ENCODE measurements at regions not wholly inside any gene's neighbourhood (a gene's known extent, or its start where the extent isn't known, plus 50 kb on each side); places are given as distances from the start of the nearest gene placed in this dataset.

DNA sequence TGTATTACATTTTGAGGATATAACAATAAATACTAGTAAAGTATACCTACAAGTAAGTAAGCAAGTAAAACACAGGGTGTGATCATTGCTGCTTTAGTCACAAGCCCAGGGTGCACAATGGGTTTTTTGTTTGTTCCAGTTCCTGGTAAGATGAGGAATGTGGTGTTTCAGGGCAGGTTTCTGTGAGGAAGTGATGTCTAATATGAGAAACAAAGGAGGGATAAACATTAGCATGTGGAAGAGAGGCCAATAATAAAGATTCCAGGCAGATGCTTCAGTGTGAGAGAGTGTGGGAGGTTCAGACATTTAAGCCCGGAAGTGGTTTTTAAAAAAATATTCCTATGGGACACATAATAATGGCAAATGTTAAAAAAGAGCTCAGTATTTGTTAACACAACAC, 808.1 kb upstream of the USP15 start:
- Histone ChIP-seq H3K9ac (ENCODE audit: insufficient read depth, low read length, poor library complexity, severe bottlenecking) (no peak overlapping the region), H4K20me1 (ENCODE audit: insufficient read depth, low read length) (no peaks in the 10 kb centered on the region), H3K4me1 (ENCODE audit: control insufficient read depth in 1 of 2, insufficient read depth in 2 of 2, low read length in 2 of 2) (no peaks in the 10 kb centered on the region), H3K9me3 (replicated peaks in 1 of 2; ENCODE audit: control insufficient read depth in 1 of 2, insufficient read depth in 1 of 2, low read length in 2 of 2) (peaks cover 0 to 16% of the 10 kb centered on the region in 2 donors), H3K36me3 (replicated peaks in 1 of 2; ENCODE audit: control insufficient read depth in 1 of 2, insufficient read depth in 2 of 2, low read length in 2 of 2) (no peaks in the 10 kb centered on the region), H3K4me2 (replicated peaks; ENCODE audit: extremely low read depth, low read length, poor library complexity, severe bottlenecking) (no peak overlapping the region), H3K79me2 (ENCODE audit: insufficient read depth, low read length) (no peaks in the 10 kb centered on the region), H3K4me3 (replicated peaks in 1 of 3; ENCODE audit: low read depth in 2 of 3, low read length in 3 of 3) (no peak overlapping the region), H3K27ac (ENCODE audit: low read depth in 1 of 2, low read length in 2 of 2) (no peak overlapping the region), H2AFZ (ENCODE audit: insufficient read depth, low read depth, low read length, poor library complexity, severe bottlenecking) (no peak overlapping the region), H3K27me3 (ENCODE audit: control insufficient read depth in 2 of 2, insufficient read depth in 2 of 2, low read length in 2 of 2) (no peaks in the 10 kb centered on the region)
- H3K4me3 Mint-ChIP-seq, result no peak overlapping the region
- intact Hi-C loops (cut with micrococcal nuclease), result no loop called here
- no peak overlapping the region for H3K27ac Mint-ChIP-seq
- no peak for DNase-seq
- no CpG with 5 or more reads among the region's 1 CpG for WGBS (ENCODE audit: insufficient coverage)
- H3K9me3 Mint-ChIP-seq, result peaks cover 0 to 12% (median 4%) of the 10 kb centered on the region in 7 donors
- H3K27me3 Mint-ChIP-seq (ENCODE audit: low read depth in 3 of 3), result no peaks in the 10 kb centered on the region
- TF ChIP-seq, protein P1, sequence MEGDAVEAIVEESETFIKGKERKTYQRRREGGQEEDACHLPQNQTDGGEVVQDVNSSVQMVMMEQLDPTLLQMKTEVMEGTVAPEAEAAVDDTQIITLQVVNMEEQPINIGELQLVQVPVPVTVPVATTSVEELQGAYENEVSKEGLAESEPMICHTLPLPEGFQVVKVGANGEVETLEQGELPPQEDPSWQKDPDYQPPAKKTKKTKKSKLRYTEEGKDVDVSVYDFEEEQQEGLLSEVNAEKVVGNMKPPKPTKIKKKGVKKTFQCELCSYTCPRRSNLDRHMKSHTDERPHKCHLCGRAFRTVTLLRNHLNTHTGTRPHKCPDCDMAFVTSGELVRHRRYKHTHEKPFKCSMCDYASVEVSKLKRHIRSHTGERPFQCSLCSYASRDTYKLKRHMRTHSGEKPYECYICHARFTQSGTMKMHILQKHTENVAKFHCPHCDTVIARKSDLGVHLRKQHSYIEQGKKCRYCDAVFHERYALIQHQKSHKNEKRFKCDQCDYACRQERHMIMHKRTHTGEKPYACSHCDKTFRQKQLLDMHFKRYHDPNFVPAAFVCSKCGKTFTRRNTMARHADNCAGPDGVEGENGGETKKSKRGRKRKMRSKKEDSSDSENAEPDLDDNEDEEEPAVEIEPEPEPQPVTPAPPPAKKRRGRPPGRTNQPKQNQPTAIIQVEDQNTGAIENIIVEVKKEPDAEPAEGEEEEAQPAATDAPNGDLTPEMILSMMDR (IDR thresholded peaks at IDR 0.05), result no peak
- no peaks in the 10 kb centered on the region for H3K36me3 Mint-ChIP-seq
- no peaks in the 10 kb centered on the region for H3K4me1 Mint-ChIP-seq

DNA sequence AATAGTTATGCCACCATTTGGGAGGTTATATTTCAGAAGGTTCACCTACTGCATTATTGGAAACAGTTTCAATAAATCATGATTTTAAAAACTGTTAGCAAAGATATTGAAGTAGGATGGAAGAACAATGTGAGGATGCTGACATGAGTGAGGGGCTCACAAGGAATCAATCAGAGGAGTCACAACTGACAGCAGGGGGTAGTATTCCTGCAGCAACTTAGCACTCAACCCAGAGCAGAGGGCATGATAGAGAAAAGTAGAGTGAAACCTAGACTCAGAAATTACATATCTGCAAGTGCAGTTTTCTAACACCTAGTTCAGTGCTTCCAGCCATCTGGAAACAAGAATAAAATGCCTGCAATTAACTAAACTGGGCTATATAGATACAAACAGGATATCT, 772.5 kb upstream of the USP15 start:
- intact Hi-C loops (cut with micrococcal nuclease), result no loop called here
- H3K9ac ChIP-seq (ENCODE audit: insufficient read depth, low read length, poor library complexity, severe bottlenecking), result no peak overlapping the region
- Mint-ChIP-seq H3K27ac (no peak overlapping the region), H3K27me3 (ENCODE audit: low read depth in 3 of 3) (no peaks in the 10 kb centered on the region), H3K36me3 (no peaks in the 10 kb centered on the region), H3K4me3 (no peak overlapping the region), H3K4me1 (no peaks in the 10 kb centered on the region), H3K9me3 (peaks cover 0 to 15% (median 2%) of the 10 kb centered on the region in 7 donors)
- no peaks in the 10 kb centered on the region for H3K36me3 ChIP-seq (replicated peaks in 1 of 2; ENCODE audit: control insufficient read depth in 1 of 2, insufficient read depth in 2 of 2, low read length in 2 of 2)
- no peak overlapping the region for H3K4me3 ChIP-seq (replicated peaks in 1 of 3; ENCODE audit: low read depth in 2 of 3, low read length in 3 of 3)
- no peaks in the 10 kb centered on the region for H3K4me1 ChIP-seq (ENCODE audit: control insufficient read depth in 1 of 2, insufficient read depth in 2 of 2, low read length in 2 of 2)
- H4K20me1 ChIP-seq (ENCODE audit: insufficient read depth, low read length), result no peaks in the 10 kb centered on the region
- TF ChIP-seq, protein P1 (IDR thresholded peaks at IDR 0.05), result no peak
- H3K27ac ChIP-seq (ENCODE audit: low read depth in 1 of 2, low read length in 2 of 2), result no peak overlapping the region
- H3K79me2 ChIP-seq (ENCODE audit: insufficient read depth, low read length), result no peaks in the 10 kb centered on the region
- H2AFZ ChIP-seq (ENCODE audit: insufficient read depth, low read depth, low read length, poor library complexity, severe bottlenecking), result no peak overlapping the region
- no peak overlapping the region for H3K4me2 ChIP-seq (replicated peaks; ENCODE audit: extremely low read depth, low read length, poor library complexity, severe bottlenecking)
- no peak for DNase-seq
- no peaks in the 10 kb centered on the region for H3K9me3 ChIP-seq (replicated peaks in 1 of 2; ENCODE audit: control insufficient read depth in 1 of 2, insufficient read depth in 1 of 2, low read length in 2 of 2)
- no peaks in the 10 kb centered on the region for H3K27me3 ChIP-seq (ENCODE audit: control insufficient read depth in 2 of 2, insufficient read depth in 2 of 2, low read length in 2 of 2)

All from CD14-positive monocyte (primary cell).